ENCODE measurements at regions not wholly inside any gene's neighbourhood (a gene's known extent, or its start where the extent isn't known, plus 50 kb on each side); places are given as distances from the start of the nearest gene placed in this dataset.

DNA sequence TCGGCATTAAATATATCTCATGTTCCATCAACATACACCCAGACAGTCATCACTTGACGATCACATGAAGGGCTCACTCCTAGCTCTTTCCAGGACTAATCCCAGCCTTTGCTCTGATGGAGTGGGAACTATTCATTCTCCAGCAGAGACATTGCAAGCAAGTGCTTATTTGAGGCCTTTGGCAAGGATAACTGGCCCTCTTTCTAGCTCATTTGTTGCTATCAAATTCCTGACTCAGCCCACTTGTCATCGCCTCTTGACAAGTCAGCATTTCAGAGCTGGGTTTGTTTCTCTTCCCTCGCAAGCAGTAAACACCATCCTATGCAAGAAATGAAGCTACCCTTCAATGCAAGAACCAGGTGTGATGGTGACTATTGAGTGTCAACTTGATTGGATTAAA is 1165.7 kb upstream of the AUTS2 start:
- no peak for DNase-seq (ENCODE audit: extremely low read depth, low read depth)

DNA sequence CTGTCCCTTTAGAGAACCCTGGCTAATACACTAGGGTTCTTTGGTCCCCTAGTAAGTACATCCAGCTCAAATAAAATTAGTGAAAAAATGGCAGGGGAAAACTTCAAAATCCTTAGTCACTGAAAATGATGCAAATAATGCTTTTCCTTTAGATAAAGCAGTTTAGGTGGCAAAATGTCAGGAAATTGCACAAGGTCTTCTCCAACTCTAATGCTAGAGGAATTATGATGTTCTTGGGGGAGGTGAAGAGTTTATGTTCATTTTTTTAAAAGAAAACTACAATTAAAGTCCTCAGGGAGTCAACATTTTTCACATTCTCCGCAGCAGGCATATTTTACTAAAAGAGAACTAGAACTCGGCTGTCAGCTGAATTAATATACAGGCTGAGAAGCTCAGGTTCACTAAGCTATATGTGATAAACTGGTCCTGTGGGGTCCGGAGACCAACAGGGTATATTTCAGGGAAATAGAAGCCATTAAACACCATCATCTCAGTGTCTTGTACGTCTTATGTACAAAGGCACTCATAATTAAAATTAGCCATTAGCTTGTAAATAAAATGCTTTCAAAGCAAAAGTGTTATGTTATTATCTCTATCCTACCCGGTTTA is 1164.7 kb upstream of the AUTS2 start:
- TF ChIP-seq, protein P1, sequence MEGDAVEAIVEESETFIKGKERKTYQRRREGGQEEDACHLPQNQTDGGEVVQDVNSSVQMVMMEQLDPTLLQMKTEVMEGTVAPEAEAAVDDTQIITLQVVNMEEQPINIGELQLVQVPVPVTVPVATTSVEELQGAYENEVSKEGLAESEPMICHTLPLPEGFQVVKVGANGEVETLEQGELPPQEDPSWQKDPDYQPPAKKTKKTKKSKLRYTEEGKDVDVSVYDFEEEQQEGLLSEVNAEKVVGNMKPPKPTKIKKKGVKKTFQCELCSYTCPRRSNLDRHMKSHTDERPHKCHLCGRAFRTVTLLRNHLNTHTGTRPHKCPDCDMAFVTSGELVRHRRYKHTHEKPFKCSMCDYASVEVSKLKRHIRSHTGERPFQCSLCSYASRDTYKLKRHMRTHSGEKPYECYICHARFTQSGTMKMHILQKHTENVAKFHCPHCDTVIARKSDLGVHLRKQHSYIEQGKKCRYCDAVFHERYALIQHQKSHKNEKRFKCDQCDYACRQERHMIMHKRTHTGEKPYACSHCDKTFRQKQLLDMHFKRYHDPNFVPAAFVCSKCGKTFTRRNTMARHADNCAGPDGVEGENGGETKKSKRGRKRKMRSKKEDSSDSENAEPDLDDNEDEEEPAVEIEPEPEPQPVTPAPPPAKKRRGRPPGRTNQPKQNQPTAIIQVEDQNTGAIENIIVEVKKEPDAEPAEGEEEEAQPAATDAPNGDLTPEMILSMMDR (IDR thresholded peaks at IDR 0.05; ENCODE audit: low read depth, low read length) = no peak
- no peak for DNase-seq (ENCODE audit: extremely low read depth, low read depth)

More for the DNA sequence above, 1165.7 kb upstream of the AUTS2 start:
- TF ChIP-seq, protein P1 (IDR thresholded peaks at IDR 0.05; ENCODE audit: low read depth, low read length) = no peak

GRCh38 chr7:68434857-68435256 is 1163.4 kb upstream of the AUTS2 start:
- TF ChIP-seq, protein P1 (IDR thresholded peaks at IDR 0.05; ENCODE audit: low read depth, low read length) = no peak
- no peak for DNase-seq (ENCODE audit: extremely low read depth, low read depth)

DNA sequence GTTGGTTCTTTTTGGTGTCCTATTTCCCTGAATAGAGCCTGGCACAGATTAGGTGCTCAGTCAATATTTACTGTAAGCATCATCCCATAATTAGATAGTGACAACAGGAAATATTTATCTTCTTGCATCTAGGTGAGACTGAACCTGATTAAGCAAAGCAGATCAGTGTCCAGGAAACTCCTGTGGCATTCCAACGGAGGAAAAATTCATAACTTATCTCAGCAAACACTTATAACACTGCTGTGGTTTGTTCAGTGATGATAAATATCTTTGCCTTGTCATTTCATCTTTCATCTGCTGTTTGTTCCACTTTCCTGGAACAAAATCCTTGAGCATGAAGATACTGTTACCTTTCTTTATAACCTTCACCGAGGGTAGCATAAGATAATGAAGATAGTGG is 1160.3 kb upstream of the AUTS2 start:
- DNase-seq (ENCODE audit: extremely low read depth, low read depth) = no peak
- TF ChIP-seq, protein P1 (IDR thresholded peaks at IDR 0.05; ENCODE audit: low read depth, low read length) = no peak

DNA sequence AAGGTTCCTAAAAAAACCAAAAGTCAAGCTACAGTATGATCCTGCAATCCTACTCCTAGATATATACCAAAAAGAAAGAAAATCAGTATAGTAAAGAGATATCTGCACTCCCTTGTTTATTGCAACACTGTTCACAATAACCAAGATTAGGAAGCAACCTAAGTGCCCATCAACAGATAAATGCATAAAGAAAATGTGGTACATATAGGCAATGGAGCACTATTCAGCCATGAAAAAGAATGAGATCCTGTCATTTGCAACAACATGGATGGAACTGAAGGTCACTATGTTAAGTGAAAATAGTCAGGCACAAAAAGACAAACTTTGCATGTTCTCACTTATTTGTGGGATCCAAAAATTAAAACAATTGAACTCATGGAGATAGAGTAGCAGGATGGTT is 1159.5 kb upstream of the AUTS2 start:
- TF ChIP-seq, protein P1 (IDR thresholded peaks at IDR 0.05; ENCODE audit: low read depth, low read length) = no peak
- no peak for DNase-seq (ENCODE audit: extremely low read depth, low read depth)

GRCh38 chr7:68439897-68440296 is 1158.4 kb upstream of the AUTS2 start:
- no peak for DNase-seq (ENCODE audit: extremely low read depth, low read depth)
- TF ChIP-seq, protein P1 (IDR thresholded peaks at IDR 0.05; ENCODE audit: low read depth, low read length) = no peak

- TF ChIP-seq, protein P1 (IDR thresholded peaks at IDR 0.05; ENCODE audit: low read depth, low read length) = no peak
- DNase-seq (ENCODE audit: extremely low read depth, low read depth) = no peak
Observed at GRCh38 chr7:68440866-68441265, 1157.4 kb upstream of the AUTS2 start.

Measured in AG09319 (cell line).